Anterior cingulate cortex (tissue), 58 donors: ENCODE measurements at regions not wholly inside any gene's neighbourhood (a gene's known extent, or its start where the extent isn't known, plus 50 kb on each side); places are given as distances from the start of the nearest gene placed in this dataset.
A peak's percentile ranks its signal among the peaks of the same experiment; 100 is the strongest.
"Not testable (repeated sequence)": the region's sequence is repeated elsewhere in the genome, so short reads cannot be mapped to it uniquely, and the experiment has no call there.

Experiments
- DNase-seq, 58 donors: peaks; one replicate each; lab custom pipeline; 2025; lab: John Stamatoyannopoulos, UW

GRCh38 chr10:25707976-25708671, 225.9 kb upstream of the MYO3A start:
- DNase-seq, result no peak

- no peak for DNase-seq
These were observed 220.2 kb upstream of the MYO3A start for GRCh38 chr10:25713894-25714240.

GRCh38 chr10:25724241-25724640, 209.8 kb upstream of the MYO3A start:
- no peak for DNase-seq

GRCh38 chr10:25725917-25726716, 207.9 kb upstream of the MYO3A start:
- peak in 15 of 58 donors; percentile 0 to 53 (median 15) for DNase-seq

GRCh38 chr10:25738776-25739175, 195.3 kb upstream of the MYO3A start:
- no peak for DNase-seq

GRCh38 chr10:25743832-25744231, 190.2 kb upstream of the MYO3A start:
- DNase-seq, result no peak

GRCh38 chr10:25744574-25744973, 189.5 kb upstream of the MYO3A start:
- DNase-seq, result no peak

GRCh38 chr10:25745976-25746375, 188.1 kb upstream of the MYO3A start:
- DNase-seq, result no peak

GRCh38 chr10:25747084-25747483, 186.9 kb upstream of the MYO3A start:
- DNase-seq, result no peak

GRCh38 chr10:25748509-25748908, 185.5 kb upstream of the MYO3A start:
- no peak for DNase-seq

GRCh38 chr10:25753776-25754175, 180.3 kb upstream of the MYO3A start:
- no peak for DNase-seq

- not testable (repeated sequence) for DNase-seq
These were observed 178.2 kb upstream of the MYO3A start for GRCh38 chr10:25755874-25756273.

GRCh38 chr10:25756784-25757183, 177.2 kb upstream of the MYO3A start:
- no peak for DNase-seq

- peak in 17 of 58 donors; percentile 1 to 72 (median 5) for DNase-seq
These were observed 176.0 kb upstream of the MYO3A start for GRCh38 chr10:25758041-25758457.

- no peak for DNase-seq
These were observed 175.5 kb upstream of the MYO3A start for GRCh38 chr10:25758511-25758910.

- no peak for DNase-seq
These were observed 172.1 kb upstream of the MYO3A start for GRCh38 chr10:25761937-25762336.

- no peak for DNase-seq
These were observed 167.8 kb upstream of the MYO3A start for GRCh38 chr10:25766213-25766612.

- no peak for DNase-seq
These were observed 167.3 kb upstream of the MYO3A start for GRCh38 chr10:25766687-25767221.

GRCh38 chr10:25768167-25768566, 165.9 kb upstream of the MYO3A start:
- DNase-seq, result no peak

GRCh38 chr10:25778646-25779045, 155.4 kb upstream of the MYO3A start:
- DNase-seq, result no peak

- DNase-seq, result no peak
These were observed 147.9 kb upstream of the MYO3A start for GRCh38 chr10:25786161-25786560.

GRCh38 chr10:25786899-25787298, 147.1 kb upstream of the MYO3A start:
- no peak for DNase-seq
